NCI-H2171 treated with DMSO at 0.1 percent for 48 hours (cell line): ENCODE measurements at regions not wholly inside any gene's neighbourhood (a gene's known extent, or its start where the extent isn't known, plus 50 kb on each side); places are given as distances from the start of the nearest gene placed in this dataset.
"Not testable (repeated sequence)": the region's sequence is repeated elsewhere in the genome, so short reads cannot be mapped to it uniquely, and the experiment has no call there.

ENCODE experiments used
- DNase-seq: peaks from one replicate; lab custom pipeline; 2025; lab: John Stamatoyannopoulos, UW

- DNase-seq: no peak
Measured at GRCh38 chr10:64855941-64856340, 1334.7 kb downstream of the REEP3 start.

DNA sequence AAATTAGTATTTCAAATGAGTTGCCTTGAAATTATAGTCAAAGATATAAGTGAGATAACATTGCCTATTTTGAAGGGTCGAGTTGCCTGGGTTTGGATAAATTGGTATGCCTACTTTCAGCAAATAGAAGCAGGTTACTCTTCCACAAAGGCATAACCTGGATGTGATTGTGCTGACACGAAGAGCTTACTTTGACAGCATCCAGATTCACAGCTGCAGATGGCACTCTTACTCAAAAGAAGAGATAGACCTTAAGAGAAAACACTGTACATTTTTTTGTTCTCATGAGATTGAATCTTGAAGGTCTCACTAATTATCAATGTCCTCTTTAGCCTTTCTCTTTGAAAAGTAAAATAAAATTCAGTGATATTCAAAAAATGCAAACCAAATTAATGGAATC lies 1338.7 kb downstream of the REEP3 start:
- DNase-seq: no peak

GRCh38 chr10:64863836-64864235 lies 1342.6 kb downstream of the REEP3 start:
- DNase-seq: peak; percentile 13

- DNase-seq: no peak
Measured at GRCh38 chr10:64867501-64867962, 1346.3 kb downstream of the REEP3 start.

GRCh38 chr10:64873088-64873487 lies 1351.9 kb downstream of the REEP3 start:
- no peak for DNase-seq

DNA sequence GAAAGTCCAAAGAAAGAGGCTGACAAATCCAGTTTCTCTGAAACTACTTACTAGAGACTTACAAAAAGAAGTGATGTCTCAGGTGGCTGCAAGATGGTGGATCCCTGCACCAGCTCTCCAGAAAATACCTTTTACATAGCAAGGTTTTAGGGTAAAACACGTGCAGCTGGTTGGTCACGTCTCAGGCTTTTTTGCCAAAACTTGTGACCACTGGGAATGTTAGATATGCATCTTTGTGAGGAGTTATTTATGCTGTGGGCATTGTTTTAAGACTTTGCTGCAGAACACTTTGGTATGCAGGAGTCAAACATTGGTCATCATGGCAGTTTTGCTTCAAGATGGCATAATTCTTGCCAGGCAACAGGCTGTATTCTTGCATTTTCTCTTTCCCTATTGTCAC lies 1352.8 kb downstream of the REEP3 start:
- DNase-seq: no peak

DNA sequence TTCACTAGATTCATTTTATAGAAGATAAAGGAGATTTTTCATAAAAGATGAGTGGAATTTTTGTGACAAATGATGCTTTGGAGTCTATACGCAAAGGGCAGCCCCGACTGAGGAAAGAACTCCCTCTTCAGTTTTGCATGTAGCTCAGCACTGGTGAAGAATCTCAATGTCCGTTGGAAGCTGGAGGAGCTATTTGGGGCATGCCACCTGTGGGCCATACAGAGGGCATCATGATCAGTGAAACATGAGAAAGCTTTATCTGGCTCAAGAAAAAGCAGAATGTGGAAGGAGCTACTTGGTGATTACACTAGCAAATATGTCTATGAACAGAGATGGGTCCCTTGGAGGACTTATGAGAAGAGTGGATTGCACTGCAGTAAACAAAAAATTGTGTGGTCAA lies 1359.3 kb downstream of the REEP3 start:
- DNase-seq: no peak

GRCh38 chr10:64881257-64881656 lies 1360.1 kb downstream of the REEP3 start:
- DNase-seq: peak; percentile 27

DNA sequence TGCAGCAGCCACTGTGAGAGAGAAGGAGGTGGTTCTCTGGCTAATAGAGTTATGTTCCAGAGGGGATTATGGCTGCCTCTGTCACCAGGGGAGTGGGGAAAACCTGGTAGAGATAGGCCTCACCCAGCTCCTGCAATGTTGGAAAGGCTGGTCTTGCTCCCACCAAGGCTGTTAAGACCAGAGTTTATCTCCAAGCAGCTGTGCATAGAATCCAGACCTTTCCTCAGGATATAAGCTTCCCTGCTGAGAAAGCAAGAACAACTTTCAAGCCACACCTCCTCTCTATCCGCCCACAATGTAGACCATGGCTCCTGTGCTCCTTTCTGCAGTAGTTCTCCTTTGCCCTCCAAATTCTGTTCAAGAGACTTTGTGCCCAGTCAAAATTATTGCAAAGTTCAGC lies 1375.4 kb downstream of the REEP3 start:
- DNase-seq: no peak

DNA sequence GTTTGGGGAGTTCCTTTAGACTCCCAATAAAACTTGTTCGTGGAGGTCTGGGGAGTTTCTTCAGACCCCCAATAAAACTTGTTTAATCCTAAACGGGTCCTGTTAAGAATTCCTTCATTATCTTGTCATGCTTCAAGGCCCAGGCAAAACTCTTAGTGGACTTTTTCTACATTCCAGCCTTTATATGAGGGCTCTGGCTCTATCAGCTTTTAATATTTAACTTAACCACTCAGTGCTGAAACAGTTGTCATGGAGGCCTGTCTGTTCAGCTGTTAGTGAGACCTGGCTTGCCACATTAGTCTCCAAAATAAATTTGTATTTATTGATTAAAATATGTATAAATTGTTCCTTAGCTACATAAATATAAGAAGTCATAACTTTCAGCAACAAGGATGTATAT lies 1385.1 kb downstream of the REEP3 start:
- DNase-seq: not testable (repeated sequence)

GRCh38 chr10:64924306-64924705 lies 1403.1 kb downstream of the REEP3 start:
- DNase-seq: not testable (repeated sequence)

GRCh38 chr10:64952042-64952441 lies 1430.8 kb downstream of the REEP3 start:
- DNase-seq: no peak

DNA sequence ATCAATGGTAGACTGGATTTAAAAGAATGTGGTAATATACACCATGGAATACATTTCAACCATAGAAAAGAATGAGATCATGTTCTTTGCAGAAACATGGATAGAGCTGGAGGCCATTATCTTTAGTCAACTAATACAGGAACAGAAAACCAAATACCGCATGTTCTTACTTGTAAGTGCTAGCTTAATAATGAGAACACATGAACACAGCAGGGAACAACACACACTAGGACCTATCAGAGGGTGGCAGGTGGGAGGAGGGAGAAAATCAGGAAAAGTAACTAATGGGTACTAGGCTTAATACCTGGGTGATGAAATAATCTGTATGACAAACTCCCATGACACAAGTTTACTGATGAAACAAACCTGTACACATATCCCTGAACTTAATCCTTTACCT lies 1435.2 kb downstream of the REEP3 start:
- no peak for DNase-seq

DNA sequence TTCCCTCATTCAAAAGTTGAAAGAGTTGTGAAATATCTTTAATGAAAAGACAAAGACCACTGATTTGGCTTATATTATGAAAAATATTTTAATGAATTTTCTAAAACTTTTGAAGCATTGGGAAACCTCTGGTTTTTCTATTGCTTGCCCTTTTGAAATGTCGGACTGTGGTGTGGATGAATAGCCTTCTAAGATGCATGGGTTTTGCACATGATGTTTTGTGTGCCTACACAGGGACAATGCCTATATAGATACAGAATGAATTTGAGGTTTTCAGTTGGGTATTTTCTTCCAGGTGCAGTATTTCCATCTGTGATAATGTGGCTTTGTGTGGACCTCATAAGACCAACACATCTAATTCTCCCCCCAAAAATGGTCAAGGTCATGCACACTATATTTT lies 1437.9 kb downstream of the REEP3 start:
- no peak for DNase-seq

DNA sequence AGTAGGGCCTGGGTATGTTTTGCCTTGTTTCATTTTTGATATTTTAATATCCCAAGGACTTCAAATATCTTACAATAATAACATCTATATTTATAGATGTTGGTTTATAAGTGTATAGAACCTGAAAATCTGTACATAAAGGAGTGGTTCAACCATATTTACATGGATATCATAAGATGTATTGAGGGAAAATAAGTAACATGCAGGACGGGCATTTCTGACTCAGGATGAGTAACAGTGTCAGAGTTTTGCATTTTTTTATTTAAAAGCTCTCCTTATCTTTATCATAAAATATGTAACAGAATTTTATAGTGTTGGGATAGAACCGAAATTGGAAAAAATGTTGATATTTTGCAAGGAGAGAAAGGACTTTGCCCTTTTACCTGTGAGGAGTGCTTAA lies 1438.7 kb downstream of the REEP3 start:
- no peak for DNase-seq

DNA sequence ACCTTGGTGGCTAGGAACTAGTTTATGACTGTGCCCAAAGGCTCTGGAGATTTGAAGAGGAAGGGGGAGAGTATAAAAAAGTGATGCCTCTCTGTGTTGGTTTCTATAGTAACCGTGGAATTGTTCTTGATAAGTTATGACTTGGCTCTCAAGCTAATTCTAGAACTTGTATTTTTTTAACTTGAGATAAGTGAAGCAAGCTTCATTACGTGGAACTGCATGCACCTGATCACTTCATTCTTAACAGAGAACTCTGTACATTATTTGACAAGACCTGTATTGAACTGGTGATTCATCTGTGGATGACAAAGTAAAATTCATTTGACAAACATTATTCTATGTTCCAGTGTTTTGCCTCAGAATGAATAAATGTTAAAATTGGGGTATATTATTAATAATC lies 1452.2 kb downstream of the REEP3 start:
- DNase-seq: no peak

DNA sequence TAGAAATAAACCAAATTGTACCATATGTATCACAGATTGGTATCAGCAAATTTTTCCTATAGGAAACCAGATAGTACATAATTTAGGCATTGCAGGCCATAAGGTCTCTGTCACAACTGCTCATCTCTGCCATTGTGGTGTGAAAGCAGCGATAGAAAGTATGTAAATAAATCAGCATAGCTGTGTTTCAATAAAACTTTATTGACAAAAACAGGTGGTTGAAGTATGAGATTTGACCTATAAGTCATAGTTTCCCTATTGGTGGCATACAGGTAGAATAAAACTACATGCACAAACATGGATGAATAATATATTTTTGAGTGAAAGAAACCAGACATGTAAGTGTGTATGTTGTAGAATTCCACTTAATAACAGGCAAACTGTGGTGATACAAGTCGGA lies 1454.9 kb downstream of the REEP3 start:
- no peak for DNase-seq

GRCh38 chr10:64977915-64978314 lies 1456.7 kb downstream of the REEP3 start:
- DNase-seq: peak; percentile 11

GRCh38 chr10:64996886-64997285 lies 1475.7 kb downstream of the REEP3 start:
- DNase-seq: no peak

GRCh38 chr10:65010845-65011244 lies 1489.6 kb downstream of the REEP3 start:
- DNase-seq: no peak

- DNase-seq: no peak
Measured at GRCh38 chr10:65017523-65017922, 1496.3 kb downstream of the REEP3 start.

DNA sequence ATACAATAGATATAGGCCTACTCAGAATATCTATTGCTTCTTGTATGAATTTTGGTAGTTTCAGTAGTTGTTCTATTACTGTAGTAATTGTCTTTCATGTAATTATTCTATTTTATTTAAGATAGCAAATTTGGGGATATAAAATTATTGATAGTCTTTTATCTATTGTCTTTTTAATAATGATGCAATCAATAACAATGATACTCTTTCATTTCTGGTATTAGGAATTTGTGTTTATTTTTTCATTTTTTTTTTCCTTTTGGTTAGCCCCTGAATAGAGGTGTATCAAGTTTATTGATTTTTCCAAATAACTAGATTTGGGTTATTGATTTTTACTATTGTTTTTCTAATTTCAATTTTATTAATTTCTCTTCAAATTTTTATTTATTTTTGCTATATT lies 1503.7 kb downstream of the REEP3 start:
- no peak for DNase-seq

DNA sequence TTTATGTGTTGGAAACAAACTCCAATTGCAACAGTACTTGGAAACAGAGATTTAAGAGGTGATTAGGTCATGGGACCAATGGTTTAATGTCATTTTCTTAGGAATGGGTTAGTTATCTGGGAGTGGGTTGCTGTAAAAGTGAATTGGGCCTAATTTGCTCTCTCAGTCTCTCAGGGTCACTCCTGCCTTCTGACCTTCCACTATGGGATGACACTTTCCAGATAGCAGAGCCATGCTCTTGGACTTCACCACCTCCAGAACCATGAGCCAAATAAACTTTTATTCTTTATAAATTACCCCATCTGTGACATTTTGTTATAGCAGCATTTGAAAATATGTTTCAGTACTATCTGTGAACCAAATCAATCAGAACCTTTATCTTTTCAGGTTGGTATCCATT lies 1509.1 kb downstream of the REEP3 start:
- no peak for DNase-seq

GRCh38 chr10:65032867-65033769 lies 1511.9 kb downstream of the REEP3 start:
- no peak for DNase-seq
